Body of pancreas (tissue), 4 donors: ENCODE measurements at regions not wholly inside any gene's neighbourhood (a gene's known extent, or its start where the extent isn't known, plus 50 kb on each side); places are given as distances from the start of the nearest gene placed in this dataset.

Experiments used
- ATAC-seq: fragments of 150-250 bp; one replicate; pipeline ENCODE4 v1.9.1; 2016
- DNase-seq, 4 donors: peaks; one replicate each; pipeline ENCODE4 v3.0.0-alpha.2; 2019
- H3K27ac ChIP-seq, 4 donors: fragments of 200-600 bp; sonication (generic); 1 replicate in 3 of 4; 2 replicates in 1 of 4; pipeline versions ENCODE4 v1.5.1 to v1.6.1; 2016 to 2019; ENCODE audit warnings: mild to moderate bottlenecking in 1 of 4, mixed read lengths in 1 of 4, moderate library complexity in 1 of 4
- H3K27me3 ChIP-seq, 2 donors: fragments of 200-600 bp; sonication (generic); one replicate each; pipeline ENCODE4 v1.6.0; 2016; ENCODE audit warnings: mild to moderate bottlenecking in 1 of 2
- H3K36me3 ChIP-seq, 2 donors: fragments of 200-600 bp; sonication (generic); replicated peaks in 1 of 2; 2 replicates each; pipeline ENCODE4 v1.5.1; 2016; ENCODE audit warnings: low read depth in 2 of 2; ENCODE audit not compliant: insufficient read depth in 1 of 2
- H3K4me1 ChIP-seq: fragments of 200-600 bp; sonication (generic); one replicate; pipeline ENCODE4 v1.6.0; 2016
- H3K4me3 ChIP-seq, 2 donors: fragments of 200-600 bp; sonication (generic); 1 replicate in 1 of 2; 2 replicates in 1 of 2; pipeline ENCODE4 v1.5.1; 2016 to 2019
- H3K9me3 ChIP-seq, 3 donors: fragments of 200-600 bp; sonication (generic); 1 replicate in 2 of 3; 2 replicates in 1 of 3; pipeline ENCODE4 v1.5.1; 2016
- CTCF ChIP-seq, 7 experiments: fragments of 450-650 bp in 4 of 7; fragments of 200-600 bp in 3 of 7; sonication (generic) in 3 of 7; IDR thresholded peaks; one replicate each; pipeline ENCODE4 v1.5.1; 2016 to 2019; ENCODE audit warnings: antibody characterized with exemption in 7 of 7
- POLR2A ChIP-seq, 3 donors: fragments of 450-650 bp; IDR thresholded peaks; one replicate each; pipeline ENCODE4 v1.6.1; 2016; ENCODE audit warnings: antibody characterized with exemption in 3 of 3, mild to moderate bottlenecking in 2 of 3
- WGBS, 2 donors: methylation state at CpG; one replicate each; pipeline ENCODE4 v1.1.5; 2017; 5-methylcytosine and 5-hydroxymethylcytosine counted together
- intact Hi-C: fragments of 100-400 bp; cut with DNase I; formaldehyde crosslinking; loops from one replicate; pipeline ENCODE4 v1.15.1; 2023

GRCh38 chr1:65531972-65532570 is 111.6 kb downstream of the LEPR start:
- WGBS, 2 donors: 56 to 77% methylated on average over 4 of the region's 4 CpGs
- Histone ChIP-seq H3K4me1 (peaks cover 3% of the 10 kb centered on the region), H3K36me3 (no peaks in the 10 kb centered on the region), H3K9me3 (peaks cover 0 to 4% (median 0%) of the 10 kb centered on the region in 3 donors), H3K27me3 (no peaks in the 10 kb centered on the region), H3K4me3 (no peak overlapping the region), H3K27ac (no peak overlapping the region)
- intact Hi-C loops: no loop called here
- TF ChIP-seq POLR2A (IDR thresholded peaks at IDR 0.05): no peak
- ATAC-seq (no peak), DNase-seq (no peak)

DNA sequence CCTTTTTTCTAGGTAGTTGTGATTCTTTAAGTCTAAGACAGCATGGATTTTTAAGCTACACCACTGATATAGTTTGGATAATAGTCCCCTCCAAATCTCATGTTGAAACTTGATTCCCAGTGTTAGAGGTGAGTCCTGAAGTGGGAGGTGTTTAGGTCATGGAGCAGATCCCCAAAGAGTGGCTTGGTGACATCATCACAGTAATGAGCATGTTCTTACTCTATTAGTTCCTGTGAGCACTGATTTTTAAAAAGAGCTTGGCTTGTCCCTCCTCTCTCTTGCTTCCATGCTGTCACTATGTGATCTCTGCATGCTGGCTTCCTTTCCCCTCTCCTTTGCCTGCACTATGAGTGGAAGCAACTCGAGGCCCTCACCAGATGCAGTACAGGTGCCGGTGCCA is 115.5 kb downstream of the LEPR start:
- WGBS, 2 donors: 89 to 94% methylated on average over 2 of the region's 2 CpGs
- no peak for DNase-seq
- H3K9me3 ChIP-seq: peaks cover 0 to 4% (median 0%) of the 10 kb centered on the region in 3 donors
- no peak overlapping the region for H3K4me3 ChIP-seq
- no peaks in the 10 kb centered on the region for H3K4me1 ChIP-seq
- TF ChIP-seq CTCF (IDR thresholded peaks at IDR 0.05) (no peak), POLR2A (IDR thresholded peaks at IDR 0.05) (no peak)
- H3K27ac ChIP-seq: no peak overlapping the region
- no peaks in the 10 kb centered on the region for H3K27me3 ChIP-seq
- no peak for ATAC-seq
- no peaks in the 10 kb centered on the region for H3K36me3 ChIP-seq
- intact Hi-C loops: no loop called here

DNA sequence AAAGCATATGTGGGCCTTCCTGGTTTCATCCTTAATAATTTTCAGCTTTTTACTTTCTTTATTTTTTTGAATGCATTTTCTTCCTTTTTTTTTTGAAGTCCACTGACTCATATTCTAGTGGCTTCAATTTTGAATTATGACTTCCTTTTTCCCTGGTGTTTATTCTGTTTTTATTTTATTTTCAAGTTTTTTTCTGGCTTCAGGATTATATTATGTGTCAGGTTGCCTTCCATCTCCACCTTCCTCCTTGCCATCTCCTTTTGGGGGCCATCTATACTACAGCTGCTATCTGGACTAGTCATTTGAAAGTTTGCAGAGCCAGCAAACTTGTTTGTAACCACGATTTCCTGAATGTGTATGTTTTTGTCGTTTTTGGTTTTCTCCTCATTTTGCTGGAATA is 117.6 kb downstream of the LEPR start:
- intact Hi-C loops: no loop called here
- no peaks in the 10 kb centered on the region for H3K27me3 ChIP-seq
- no peaks in the 10 kb centered on the region for H3K36me3 ChIP-seq
- no peak for ATAC-seq
- no peaks in the 10 kb centered on the region for H3K9me3 ChIP-seq
- H3K4me3 ChIP-seq: no peak overlapping the region
- no peaks in the 10 kb centered on the region for H3K4me1 ChIP-seq
- TF ChIP-seq CTCF (IDR thresholded peaks at IDR 0.05): no peak
- H3K27ac ChIP-seq: no peak overlapping the region
- DNase-seq: no peak
- 54 to 72% methylated on average over 2 of the region's 2 CpGs for WGBS, 2 donors

- Histone ChIP-seq H3K27me3 (no peaks in the 10 kb centered on the region), H3K27ac (no peak overlapping the region), H3K9me3 (no peaks in the 10 kb centered on the region), H3K4me3 (no peak overlapping the region), H3K36me3 (no peaks in the 10 kb centered on the region), H3K4me1 (no peaks in the 10 kb centered on the region)
- TF ChIP-seq POLR2A (IDR thresholded peaks at IDR 0.05): no peak
- no peak for TF ChIP-seq CTCF (IDR thresholded peaks at IDR 0.05)
- 24 to 32% methylated on average over 1 of the region's 1 CpG for WGBS, 2 donors
- DNase-seq (no peak), ATAC-seq (no peak)
- intact Hi-C loops: no loop called here
These were observed 118.2 kb downstream of the LEPR start for GRCh38 chr1:65538664-65539063.

GRCh38 chr1:65539266-65540131 is 119.0 kb downstream of the LEPR start:
- no peak for DNase-seq
- H3K4me3 ChIP-seq: no peak overlapping the region
- WGBS, 2 donors: 67 to 76% methylated on average over 5 of the region's 5 CpGs
- no peak overlapping the region for H3K27ac ChIP-seq
- no peaks in the 10 kb centered on the region for H3K4me1 ChIP-seq
- ATAC-seq: no peak
- no peak for TF ChIP-seq CTCF (IDR thresholded peaks at IDR 0.05)
- TF ChIP-seq POLR2A (IDR thresholded peaks at IDR 0.05): no peak
- H3K9me3 ChIP-seq: no peaks in the 10 kb centered on the region
- intact Hi-C loops: no loop called here
- H3K27me3 ChIP-seq: no peaks in the 10 kb centered on the region
- H3K36me3 ChIP-seq: no peaks in the 10 kb centered on the region
